ENCODE measurements at regions not wholly inside any gene's neighbourhood (a gene's known extent, or its start where the extent isn't known, plus 50 kb on each side); places are given as distances from the start of the nearest gene placed in this dataset.

GRCh38 chr5:101520417-101520816 lies 617.3 kb upstream of the ST8SIA4 start:
- TF ChIP-seq CTCF (IDR thresholded peaks at IDR 0.05; ENCODE audit: low read depth, low read length, poor library complexity, severe bottlenecking) = no peak
- TF ChIP-seq EZH2phosphoT487 (IDR thresholded peaks at IDR 0.05; ENCODE audit: borderline replicate concordance, low read length) = no peak

Measured in DOHH2 (cell line).